ENCODE measurements at regions not wholly inside any gene's neighbourhood (a gene's known extent, or its start where the extent isn't known, plus 50 kb on each side); places are given as distances from the start of the nearest gene placed in this dataset.

- DNase-seq (ENCODE audit: low read depth, low spot score) = no peak
- H3K9me3 ChIP-seq (ENCODE audit: insufficient read depth, low read length) = no peaks in the 10 kb centered on the region
- no peaks in the 10 kb centered on the region for H3K27me3 ChIP-seq (ENCODE audit: insufficient read depth, insufficient read length)
- TF ChIP-seq ZNF274 (IDR thresholded peaks at IDR 0.05; ENCODE audit: low read depth, low read length) (no peak), SUZ12 (IDR thresholded peaks at IDR 0.05; ENCODE audit: extremely low read depth, insufficient read depth, insufficient read length) (no peak), YY1 (IDR thresholded peaks at IDR 0.05; ENCODE audit: insufficient read depth, insufficient read length) (no peak)
- no peak overlapping the region for H3K9ac ChIP-seq (ENCODE audit: insufficient read length, low read depth)
- peaks cover 2% of the 10 kb centered on the region for H3K4me1 ChIP-seq (ENCODE audit: insufficient read depth, insufficient read length)
- H3K36me3 ChIP-seq (ENCODE audit: insufficient read depth, insufficient read length, low read length) = no peaks in the 10 kb centered on the region
- no peak overlapping the region for H3K4me3 ChIP-seq (ENCODE audit: insufficient read length, low read depth)
Observed at GRCh38 chr7:153939177-153939576, 113.0 kb upstream of the DPP6 start.

- no peak overlapping the region for H3K9ac ChIP-seq (ENCODE audit: insufficient read length, low read depth)
- DNase-seq (ENCODE audit: low read depth, low spot score) = no peak
- TF ChIP-seq YY1 (IDR thresholded peaks at IDR 0.05; ENCODE audit: insufficient read depth, insufficient read length) = no peak
- H3K36me3 ChIP-seq (ENCODE audit: insufficient read depth, insufficient read length, low read length) = no peaks in the 10 kb centered on the region
- H3K4me1 ChIP-seq (ENCODE audit: insufficient read depth, insufficient read length) = peaks cover 3% of the 10 kb centered on the region
- H3K27me3 ChIP-seq (ENCODE audit: insufficient read depth, insufficient read length) = no peaks in the 10 kb centered on the region
- no peaks in the 10 kb centered on the region for H3K9me3 ChIP-seq (ENCODE audit: insufficient read depth, low read length)
- H3K4me3 ChIP-seq (ENCODE audit: insufficient read length, low read depth) = no peak overlapping the region
Observed at GRCh38 chr7:153939654-153940053, 112.5 kb upstream of the DPP6 start.

- H3K27me3 ChIP-seq (ENCODE audit: insufficient read depth, insufficient read length) = no peaks in the 10 kb centered on the region
- no peak overlapping the region for H3K4me3 ChIP-seq (ENCODE audit: insufficient read length, low read depth)
- no peak for DNase-seq (ENCODE audit: low read depth, low spot score)
- peaks cover 3% of the 10 kb centered on the region for H3K4me1 ChIP-seq (ENCODE audit: insufficient read depth, insufficient read length)
- H3K9me3 ChIP-seq (ENCODE audit: insufficient read depth, low read length) = no peaks in the 10 kb centered on the region
- H3K36me3 ChIP-seq (ENCODE audit: insufficient read depth, insufficient read length, low read length) = no peaks in the 10 kb centered on the region
- H3K9ac ChIP-seq (ENCODE audit: insufficient read length, low read depth) = no peak overlapping the region
- TF ChIP-seq SUZ12 (IDR thresholded peaks at IDR 0.05; ENCODE audit: extremely low read depth, insufficient read depth, insufficient read length) (no peak), ZNF274 (IDR thresholded peaks at IDR 0.05; ENCODE audit: low read depth, low read length) (no peak), YY1 (IDR thresholded peaks at IDR 0.05; ENCODE audit: insufficient read depth, insufficient read length) (no peak)
Observed at GRCh38 chr7:153941061-153941460, 111.1 kb upstream of the DPP6 start.

- no peaks in the 10 kb centered on the region for H3K36me3 ChIP-seq (ENCODE audit: insufficient read depth, insufficient read length, low read length)
- no peak for TF ChIP-seq YY1 (IDR thresholded peaks at IDR 0.05; ENCODE audit: insufficient read depth, insufficient read length)
- no peak for TF ChIP-seq SUZ12 (IDR thresholded peaks at IDR 0.05; ENCODE audit: extremely low read depth, insufficient read depth, insufficient read length)
- no peak for TF ChIP-seq ZNF274 (IDR thresholded peaks at IDR 0.05; ENCODE audit: low read depth, low read length)
- no peak overlapping the region for H3K9ac ChIP-seq (ENCODE audit: insufficient read length, low read depth)
- H3K9me3 ChIP-seq (ENCODE audit: insufficient read depth, low read length) = no peaks in the 10 kb centered on the region
- no peaks in the 10 kb centered on the region for H3K27me3 ChIP-seq (ENCODE audit: insufficient read depth, insufficient read length)
- peaks cover 3% of the 10 kb centered on the region for H3K4me1 ChIP-seq (ENCODE audit: insufficient read depth, insufficient read length)
- no peak overlapping the region for H3K4me3 ChIP-seq (ENCODE audit: insufficient read length, low read depth)
- DNase-seq (ENCODE audit: low read depth, low spot score) = no peak
Observed at GRCh38 chr7:153942036-153942435, 110.2 kb upstream of the DPP6 start.

- no peak for DNase-seq (ENCODE audit: low read depth, low spot score)
- Histone ChIP-seq H3K9ac (ENCODE audit: insufficient read length, low read depth) (no peak overlapping the region), H3K36me3 (ENCODE audit: insufficient read depth, insufficient read length, low read length) (no peaks in the 10 kb centered on the region), H3K4me3 (ENCODE audit: insufficient read length, low read depth) (no peak overlapping the region), H3K27me3 (ENCODE audit: insufficient read depth, insufficient read length) (no peaks in the 10 kb centered on the region), H3K9me3 (ENCODE audit: insufficient read depth, low read length) (no peaks in the 10 kb centered on the region), H3K4me1 (ENCODE audit: insufficient read depth, insufficient read length) (peaks cover 3% of the 10 kb centered on the region)
- TF ChIP-seq YY1 (IDR thresholded peaks at IDR 0.05; ENCODE audit: insufficient read depth, insufficient read length) = no peak
- no peak for TF ChIP-seq SUZ12 (IDR thresholded peaks at IDR 0.05; ENCODE audit: extremely low read depth, insufficient read depth, insufficient read length)
- TF ChIP-seq ZNF274 (IDR thresholded peaks at IDR 0.05; ENCODE audit: low read depth, low read length) = no peak
Observed at GRCh38 chr7:153943457-153943856, 108.7 kb upstream of the DPP6 start.

- peak; percentile 1 for DNase-seq (ENCODE audit: low read depth, low spot score)
- H3K9me3 ChIP-seq (ENCODE audit: insufficient read depth, low read length) = no peaks in the 10 kb centered on the region
- H3K4me1 ChIP-seq (ENCODE audit: insufficient read depth, insufficient read length) = peaks cover 3% of the 10 kb centered on the region
- TF ChIP-seq YY1 (IDR thresholded peaks at IDR 0.05; ENCODE audit: insufficient read depth, insufficient read length) (no peak), SUZ12 (IDR thresholded peaks at IDR 0.05; ENCODE audit: extremely low read depth, insufficient read depth, insufficient read length) (no peak), ZNF274 (IDR thresholded peaks at IDR 0.05; ENCODE audit: low read depth, low read length) (no peak)
- H3K36me3 ChIP-seq (ENCODE audit: insufficient read depth, insufficient read length, low read length) = no peaks in the 10 kb centered on the region
- H3K9ac ChIP-seq (ENCODE audit: insufficient read length, low read depth) = no peak overlapping the region
- no peak overlapping the region for H3K4me3 ChIP-seq (ENCODE audit: insufficient read length, low read depth)
- H3K27me3 ChIP-seq (ENCODE audit: insufficient read depth, insufficient read length) = no peaks in the 10 kb centered on the region
Observed at GRCh38 chr7:153943861-153944260, 108.3 kb upstream of the DPP6 start.

GRCh38 chr7:153948060-153948459 lies 104.1 kb upstream of the DPP6 start:
- DNase-seq (ENCODE audit: low read depth, low spot score) = no peak
- Histone ChIP-seq H3K36me3 (ENCODE audit: insufficient read depth, insufficient read length, low read length) (no peaks in the 10 kb centered on the region), H3K4me1 (ENCODE audit: insufficient read depth, insufficient read length) (peaks cover 3% of the 10 kb centered on the region), H3K9ac (ENCODE audit: insufficient read length, low read depth) (no peak overlapping the region), H3K9me3 (ENCODE audit: insufficient read depth, low read length) (no peaks in the 10 kb centered on the region), H3K4me3 (ENCODE audit: insufficient read length, low read depth) (no peak overlapping the region), H3K27me3 (ENCODE audit: insufficient read depth, insufficient read length) (no peaks in the 10 kb centered on the region)
- TF ChIP-seq YY1 (IDR thresholded peaks at IDR 0.05; ENCODE audit: insufficient read depth, insufficient read length) = no peak
- TF ChIP-seq SUZ12 (IDR thresholded peaks at IDR 0.05; ENCODE audit: extremely low read depth, insufficient read depth, insufficient read length) = no peak
- TF ChIP-seq ZNF274 (IDR thresholded peaks at IDR 0.05; ENCODE audit: low read depth, low read length) = no peak

- Histone ChIP-seq H3K9ac (ENCODE audit: insufficient read length, low read depth) (no peak overlapping the region), H3K36me3 (ENCODE audit: insufficient read depth, insufficient read length, low read length) (no peaks in the 10 kb centered on the region), H3K4me3 (ENCODE audit: insufficient read length, low read depth) (no peak overlapping the region), H3K9me3 (ENCODE audit: insufficient read depth, low read length) (no peaks in the 10 kb centered on the region), H3K27me3 (ENCODE audit: insufficient read depth, insufficient read length) (no peaks in the 10 kb centered on the region), H3K4me1 (ENCODE audit: insufficient read depth, insufficient read length) (no peaks in the 10 kb centered on the region)
- no peak for DNase-seq (ENCODE audit: low read depth, low spot score)
- TF ChIP-seq YY1 (IDR thresholded peaks at IDR 0.05; ENCODE audit: insufficient read depth, insufficient read length) (no peak), ZNF274 (IDR thresholded peaks at IDR 0.05; ENCODE audit: low read depth, low read length) (no peak), SUZ12 (IDR thresholded peaks at IDR 0.05; ENCODE audit: extremely low read depth, insufficient read depth, insufficient read length) (no peak)
Observed at GRCh38 chr7:153951316-153951715, 100.9 kb upstream of the DPP6 start.

All from NT2/D1 (cell line).